NAMALWA (cell line): ENCODE measurements at regions not wholly inside any gene's neighbourhood (a gene's known extent, or its start where the extent isn't known, plus 50 kb on each side); places are given as distances from the start of the nearest gene placed in this dataset.
A peak's percentile ranks its signal among the peaks of the same experiment; 100 is the strongest.

Experiments
- DNase-seq: peaks from one replicate; pipeline ENCODE4 v3.0.0-alpha.2; 2015; ENCODE audit warnings: low spot score

DNA sequence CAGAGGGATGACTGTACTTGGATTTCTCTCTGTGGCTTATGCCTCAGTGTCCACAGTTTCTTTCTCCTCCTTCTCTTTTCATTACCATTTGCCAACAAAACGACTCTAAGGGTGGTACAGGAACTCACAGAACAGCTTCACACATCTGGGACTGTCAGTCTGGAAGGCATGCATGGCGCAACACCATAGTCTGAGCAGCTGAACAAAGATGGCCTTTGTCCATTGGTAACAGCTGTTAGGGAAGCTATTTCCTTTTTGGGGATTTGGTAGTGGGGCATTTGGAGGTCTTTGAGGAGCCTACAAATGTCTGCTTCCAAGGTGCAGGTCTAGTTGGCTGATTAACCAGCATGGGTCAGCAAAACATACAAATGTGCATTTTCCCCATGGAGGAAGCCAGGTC, 81.4 kb upstream of the PCDH8 start:
- DNase-seq, result no peak

DNA sequence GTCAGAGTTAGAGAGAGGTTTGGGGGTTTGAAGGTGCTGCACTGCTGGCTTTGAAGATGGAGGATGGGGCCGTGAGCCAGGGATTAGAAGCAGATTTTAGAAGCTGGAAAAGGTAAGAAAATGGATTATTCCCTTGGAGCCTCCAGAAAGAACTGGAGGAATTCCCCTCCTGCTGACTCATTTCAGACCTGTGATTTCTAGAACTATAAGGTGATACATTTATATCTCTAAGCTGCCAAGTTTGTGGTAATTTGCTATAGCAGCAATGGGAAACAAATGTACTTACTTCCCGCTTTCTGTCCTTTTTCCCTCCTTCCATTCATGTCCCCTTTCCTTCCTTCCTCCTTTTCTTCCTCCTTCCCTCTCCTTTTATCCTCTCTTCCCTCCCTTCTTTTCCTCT, 78.5 kb upstream of the PCDH8 start:
- DNase-seq, result no peak

- no peak for DNase-seq
Observed at GRCh38 chr13:52925775-52926285, 77.4 kb upstream of the PCDH8 start.

GRCh38 chr13:52925251-52925650, 76.8 kb upstream of the PCDH8 start:
- no peak for DNase-seq

- no peak for DNase-seq
Observed at GRCh38 chr13:52924289-52925148, 76.1 kb upstream of the PCDH8 start.

- DNase-seq, result no peak
Observed at GRCh38 chr13:52922961-52923360, 74.5 kb upstream of the PCDH8 start.

DNA sequence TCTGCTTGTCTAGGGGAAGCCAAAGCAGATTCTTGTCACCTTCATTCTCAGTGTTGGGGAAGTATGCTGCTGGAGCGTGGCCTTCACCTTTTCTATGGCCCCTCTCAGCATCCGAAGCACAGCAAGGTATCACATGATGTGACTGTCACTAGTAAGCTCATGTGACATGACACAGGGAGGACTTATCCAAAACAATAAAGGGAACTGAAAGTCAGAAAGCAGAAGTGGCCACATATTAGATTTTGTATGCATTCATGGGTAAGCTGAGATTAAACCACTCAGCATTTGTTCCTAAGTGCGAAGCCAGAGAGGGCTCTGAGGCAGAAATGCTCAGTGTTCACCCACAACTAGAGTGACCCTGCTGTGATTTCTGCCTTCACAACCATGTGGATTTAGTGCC, 72.8 kb upstream of the PCDH8 start:
- DNase-seq, result peak; percentile 89

DNA sequence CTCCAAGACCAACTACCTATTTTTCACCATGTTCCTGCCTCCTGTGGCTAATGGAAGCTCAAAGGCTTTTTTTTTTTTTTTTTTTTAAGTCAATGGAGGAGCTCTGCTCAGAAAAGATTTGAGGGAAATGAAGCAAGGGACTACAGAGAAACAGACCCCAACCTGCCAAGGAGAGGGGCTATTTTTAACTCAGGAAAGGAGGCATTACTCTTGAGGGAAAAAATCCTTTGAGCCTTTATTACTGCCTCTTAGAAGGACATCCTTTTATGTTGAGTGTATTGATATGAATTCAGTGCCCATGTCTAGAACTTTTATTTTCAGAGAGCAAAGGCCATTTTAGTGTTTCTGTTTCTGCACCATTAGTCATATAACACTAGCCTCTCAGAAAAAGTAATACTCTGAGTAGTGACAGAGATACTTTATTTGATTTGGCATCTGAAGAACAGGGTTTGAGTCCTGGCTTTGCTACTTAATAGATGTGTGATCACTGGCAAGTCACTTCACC, 68.1 kb upstream of the PCDH8 start:
- DNase-seq, result no peak

- no peak for DNase-seq
Observed at GRCh38 chr13:52911340-52911739, 62.9 kb upstream of the PCDH8 start.

- peak; percentile 17 for DNase-seq
Observed at GRCh38 chr13:52910318-52910717, 61.9 kb upstream of the PCDH8 start.

- DNase-seq, result no peak
Observed at GRCh38 chr13:52906122-52906903, 57.9 kb upstream of the PCDH8 start.

- DNase-seq, result no peak
Observed at GRCh38 chr13:52905701-52906100, 57.3 kb upstream of the PCDH8 start.

DNA sequence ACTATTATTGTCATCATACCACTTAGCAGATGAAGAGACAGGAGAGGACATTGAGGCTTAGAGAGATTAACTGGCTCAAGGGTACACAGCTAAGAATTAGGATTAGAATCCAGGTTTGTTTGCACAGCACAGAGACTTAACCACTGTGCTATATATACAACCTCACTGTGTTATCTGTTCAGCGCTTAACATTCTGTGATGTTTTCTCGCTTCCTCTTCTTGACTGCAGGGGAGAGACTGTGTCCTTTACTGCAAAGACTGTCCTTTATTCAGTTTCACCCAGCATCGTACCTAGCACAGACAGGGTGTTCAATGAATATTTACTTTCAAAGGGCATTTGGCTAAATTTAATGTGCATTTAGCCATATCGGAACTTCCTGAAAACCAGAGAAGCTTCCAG, 54.9 kb upstream of the PCDH8 start:
- peak; percentile 16 for DNase-seq

DNA sequence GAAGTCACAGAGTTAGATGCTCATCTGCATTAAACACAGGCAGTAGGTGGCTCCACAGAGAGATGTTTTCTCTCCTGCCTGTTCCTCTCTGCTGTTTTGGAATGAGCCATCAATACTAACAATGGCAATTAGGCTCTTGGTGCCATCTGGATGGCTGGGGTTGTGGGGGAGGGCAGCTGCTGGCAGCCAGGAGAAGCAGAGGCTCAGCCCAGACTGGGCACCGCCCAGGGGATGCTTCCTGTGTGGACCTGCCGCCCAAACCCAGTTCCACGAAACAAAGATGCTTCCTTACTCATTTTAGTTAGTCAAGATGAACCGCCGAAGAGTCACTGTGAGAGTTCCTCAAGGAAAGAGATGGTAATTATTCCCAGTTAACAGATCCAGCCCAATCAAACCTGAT, 50.8 kb upstream of the PCDH8 start:
- no peak for DNase-seq
